ENCODE measurements at regions not wholly inside any gene's neighbourhood (a gene's known extent, or its start where the extent isn't known, plus 50 kb on each side); places are given as distances from the start of the nearest gene placed in this dataset.

GRCh38 chr14:71203306-71203705, 296.0 kb downstream of the PCNX1 start:
- peaks cover 16% of the 10 kb centered on the region for H3K27me3 Mint-ChIP-seq (ENCODE audit: low read depth)
- no peak for TF ChIP-seq CTCF (IDR thresholded peaks at IDR 0.05)
- H3K4me3 Mint-ChIP-seq (ENCODE audit: unreplicated experiment): no peak overlapping the region
- H3K9me3 Mint-ChIP-seq (ENCODE audit: low read depth): peaks cover 6% of the 10 kb centered on the region
- peaks cover 22% of the 10 kb centered on the region for H3K4me1 Mint-ChIP-seq (ENCODE audit: low read depth)
- DNase-seq (ENCODE audit: low spot score): no peak
- H3K27ac Mint-ChIP-seq (ENCODE audit: unreplicated experiment): no peak overlapping the region
- H3K36me3 Mint-ChIP-seq (ENCODE audit: low read depth): no peaks in the 10 kb centered on the region

GRCh38 chr14:71204231-71204630, 297.0 kb downstream of the PCNX1 start:
- H3K4me3 Mint-ChIP-seq (ENCODE audit: unreplicated experiment): no peak overlapping the region
- DNase-seq (ENCODE audit: low spot score): no peak
- TF ChIP-seq CTCF (IDR thresholded peaks at IDR 0.05): no peak
- no peak overlapping the region for H3K27ac Mint-ChIP-seq (ENCODE audit: unreplicated experiment)
- H3K9me3 Mint-ChIP-seq (ENCODE audit: low read depth): no peaks in the 10 kb centered on the region
- H3K4me1 Mint-ChIP-seq (ENCODE audit: low read depth): peaks cover 19% of the 10 kb centered on the region
- H3K36me3 Mint-ChIP-seq (ENCODE audit: low read depth): no peaks in the 10 kb centered on the region
- H3K27me3 Mint-ChIP-seq (ENCODE audit: low read depth): peaks cover 16% of the 10 kb centered on the region

- Mint-ChIP-seq H3K27ac (ENCODE audit: unreplicated experiment) (no peak overlapping the region), H3K4me1 (ENCODE audit: low read depth) (peaks cover 19% of the 10 kb centered on the region), H3K36me3 (ENCODE audit: low read depth) (no peaks in the 10 kb centered on the region), H3K27me3 (ENCODE audit: low read depth) (peaks cover 16% of the 10 kb centered on the region), H3K4me3 (ENCODE audit: unreplicated experiment) (no peak overlapping the region), H3K9me3 (ENCODE audit: low read depth) (no peaks in the 10 kb centered on the region)
- DNase-seq (ENCODE audit: low spot score): no peak
- no peak for TF ChIP-seq CTCF (IDR thresholded peaks at IDR 0.05)
Observed at GRCh38 chr14:71204768-71205167, 297.5 kb downstream of the PCNX1 start.

- H3K4me1 Mint-ChIP-seq (ENCODE audit: low read depth): peaks cover 19% of the 10 kb centered on the region
- H3K27me3 Mint-ChIP-seq (ENCODE audit: low read depth): peaks cover 22% of the 10 kb centered on the region
- peaks cover 3% of the 10 kb centered on the region for H3K36me3 Mint-ChIP-seq (ENCODE audit: low read depth)
- no peak overlapping the region for H3K4me3 Mint-ChIP-seq (ENCODE audit: unreplicated experiment)
- no peak overlapping the region for H3K27ac Mint-ChIP-seq (ENCODE audit: unreplicated experiment)
- no peak for DNase-seq (ENCODE audit: low spot score)
- TF ChIP-seq CTCF (IDR thresholded peaks at IDR 0.05): no peak
- no peaks in the 10 kb centered on the region for H3K9me3 Mint-ChIP-seq (ENCODE audit: low read depth)
Observed at GRCh38 chr14:71206123-71206522, 298.9 kb downstream of the PCNX1 start.

- H3K27me3 Mint-ChIP-seq (ENCODE audit: low read depth): peaks cover 22% of the 10 kb centered on the region
- H3K36me3 Mint-ChIP-seq (ENCODE audit: low read depth): peaks cover 3% of the 10 kb centered on the region
- H3K27ac Mint-ChIP-seq (ENCODE audit: unreplicated experiment): peak overlapping the region; percentile 89
- no peak overlapping the region for H3K4me3 Mint-ChIP-seq (ENCODE audit: unreplicated experiment)
- DNase-seq (ENCODE audit: low spot score): no peak
- H3K9me3 Mint-ChIP-seq (ENCODE audit: low read depth): no peaks in the 10 kb centered on the region
- no peak for TF ChIP-seq CTCF (IDR thresholded peaks at IDR 0.05)
- peaks cover 19% of the 10 kb centered on the region for H3K4me1 Mint-ChIP-seq (ENCODE audit: low read depth)
Observed at GRCh38 chr14:71206766-71207371, 299.6 kb downstream of the PCNX1 start.
